ENCODE measurements at regions not wholly inside any gene's neighbourhood (a gene's known extent, or its start where the extent isn't known, plus 50 kb on each side); places are given as distances from the start of the nearest gene placed in this dataset.

DNA sequence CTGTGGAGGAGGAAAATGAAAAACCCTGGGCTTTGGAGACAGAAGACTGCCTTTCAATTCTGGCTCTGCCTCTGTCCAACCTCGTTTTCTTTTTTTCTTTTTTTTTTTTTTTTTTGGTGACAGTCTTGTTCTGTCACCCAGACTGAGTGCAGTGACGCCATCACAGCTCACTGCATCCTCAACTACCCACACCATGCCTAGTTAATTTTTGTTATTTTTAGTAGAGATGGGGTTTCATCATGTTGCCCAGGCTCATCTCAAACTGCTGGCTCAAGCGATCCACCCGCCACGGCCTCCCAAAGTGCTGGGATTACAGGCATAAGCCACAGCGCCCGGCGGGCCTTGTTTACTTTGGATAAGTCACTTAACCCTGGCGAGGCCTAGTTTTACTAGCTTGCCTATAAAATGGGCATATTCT, 66.3 kb upstream of the SLC25A26 start:
- TF ChIP-seq CTCF (IDR thresholded peaks at IDR 0.05), result no peak
- no peak for TF ChIP-seq POLR2A (IDR thresholded peaks at IDR 0.05)

Data from heart left ventricle (tissue), 13 donors.